ENCODE measurements at regions not wholly inside any gene's neighbourhood (a gene's known extent, or its start where the extent isn't known, plus 50 kb on each side); places are given as distances from the start of the nearest gene placed in this dataset.

- no peaks in the 10 kb centered on the region for H3K27me3 ChIP-seq (ENCODE audit: low read depth)
- DNase-seq, result no peak
- intact Hi-C loops (cut with micrococcal nuclease), result no loop called here
- peaks cover 18% of the 10 kb centered on the region for H3K9me3 ChIP-seq (replicated peaks)
- no peak for TF ChIP-seq CTCF (IDR thresholded peaks at IDR 0.05; ENCODE audit: borderline replicate concordance)
- H3K4me3 ChIP-seq, result no peak overlapping the region
- no peaks in the 10 kb centered on the region for H3K36me3 ChIP-seq
- H3K27ac ChIP-seq (replicated peaks), result no peak overlapping the region
- H3K4me1 ChIP-seq, result no peaks in the 10 kb centered on the region
Measured at GRCh38 chr3:152964911-152965609, 130.1 kb downstream of the P2RY1 start.

GRCh38 chr3:152968388-152969024 is 133.6 kb downstream of the P2RY1 start:
- no peak for TF ChIP-seq CTCF (IDR thresholded peaks at IDR 0.05; ENCODE audit: borderline replicate concordance)

GRCh38 chr3:152969557-152970300 is 134.8 kb downstream of the P2RY1 start:
- Histone ChIP-seq H3K27ac (replicated peaks) (no peak overlapping the region), H3K4me3 (no peak overlapping the region), H3K27me3 (ENCODE audit: low read depth) (no peaks in the 10 kb centered on the region), H3K4me1 (no peaks in the 10 kb centered on the region), H3K36me3 (no peaks in the 10 kb centered on the region), H3K9me3 (replicated peaks) (peaks cover 18% of the 10 kb centered on the region)
- intact Hi-C loops (cut with micrococcal nuclease), result no loop called here
- TF ChIP-seq CTCF (IDR thresholded peaks at IDR 0.05; ENCODE audit: borderline replicate concordance), result no peak
- no peak for DNase-seq

More at GRCh38 chr3:152968388-152969024, 133.6 kb downstream of the P2RY1 start:
- Histone ChIP-seq H3K27ac (replicated peaks) (no peak overlapping the region), H3K27me3 (ENCODE audit: low read depth) (no peaks in the 10 kb centered on the region), H3K4me3 (no peak overlapping the region), H3K4me1 (no peaks in the 10 kb centered on the region), H3K9me3 (replicated peaks) (peaks cover 18% of the 10 kb centered on the region), H3K36me3 (no peaks in the 10 kb centered on the region)
- DNase-seq, result no peak
- intact Hi-C loops (cut with micrococcal nuclease), result no loop called here

GRCh38 chr3:152970851-152971250 is 135.9 kb downstream of the P2RY1 start:
- Histone ChIP-seq H3K36me3 (no peaks in the 10 kb centered on the region), H3K9me3 (replicated peaks) (peaks cover 18% of the 10 kb centered on the region), H3K27me3 (ENCODE audit: low read depth) (no peaks in the 10 kb centered on the region), H3K4me1 (no peaks in the 10 kb centered on the region), H3K27ac (replicated peaks) (no peak overlapping the region), H3K4me3 (no peak overlapping the region)
- intact Hi-C loops (cut with micrococcal nuclease), result no loop called here
- no peak for TF ChIP-seq CTCF (IDR thresholded peaks at IDR 0.05; ENCODE audit: borderline replicate concordance)
- DNase-seq, result no peak

- no peak overlapping the region for H3K4me3 ChIP-seq
- intact Hi-C loops (cut with micrococcal nuclease), result no loop called here
- no peak overlapping the region for H3K27ac ChIP-seq (replicated peaks)
- no peaks in the 10 kb centered on the region for H3K27me3 ChIP-seq (ENCODE audit: low read depth)
- TF ChIP-seq CTCF (IDR thresholded peaks at IDR 0.05; ENCODE audit: borderline replicate concordance), result no peak
- no peaks in the 10 kb centered on the region for H3K36me3 ChIP-seq
- H3K4me1 ChIP-seq, result no peaks in the 10 kb centered on the region
- H3K9me3 ChIP-seq (replicated peaks), result peaks cover 8% of the 10 kb centered on the region
- DNase-seq, result no peak
Measured at GRCh38 chr3:152971880-152972279, 136.9 kb downstream of the P2RY1 start.

All from left ventricle myocardium inferior (tissue), 1 donor.